Activated CD8-positive, alpha-beta T cell treated with anti-CD3 and anti-CD28 coated beads for 36 hours (primary cell): ENCODE measurements at regions not wholly inside any gene's neighbourhood (a gene's known extent, or its start where the extent isn't known, plus 50 kb on each side); places are given as distances from the start of the nearest gene placed in this dataset.

Experiments used
- ATAC-seq: fragments of 200-7000 bp; cut with Tn5 transposase; one replicate; pipeline ENCODE4 v1.10.0; 2021; ENCODE audit warnings: mild to moderate bottlenecking, moderate library complexity
- CTCF ChIA-PET: fragments of 350-600 bp; sonication (Branson Sonifier 250); formaldehyde crosslinking; loops from one replicate; lab custom pipeline; 2021; ENCODE audit warnings: antibody characterized with exemption; lab: Charles Lee
- POLR2A ChIA-PET: fragments of 350-600 bp; sonication (Branson Sonifier 250); formaldehyde crosslinking; loops from one replicate; lab custom pipeline; 2021; ENCODE audit warnings: antibody characterized with exemption; lab: Charles Lee
- DNase-seq: peaks from one replicate; pipeline ENCODE4 v3.0.0-alpha.2; 2020
- H3K27ac Mint-ChIP-seq: one replicate; pipeline ENCODE4 v1.8.0; 2021; ENCODE audit warnings: mild to moderate bottlenecking, mixed read lengths
- H3K27me3 Mint-ChIP-seq: one replicate; pipeline ENCODE4 v1.8.0; 2021; ENCODE audit warnings: mixed read lengths
- H3K36me3 Mint-ChIP-seq: one replicate; pipeline ENCODE4 v1.8.0; 2021; ENCODE audit warnings: low read depth, mixed read lengths
- H3K4me1 Mint-ChIP-seq: one replicate; pipeline ENCODE4 v1.8.0; 2021; ENCODE audit warnings: low read depth, mixed read lengths
- H3K4me3 Mint-ChIP-seq: one replicate; pipeline ENCODE4 v1.8.0; 2021; ENCODE audit warnings: mild to moderate bottlenecking, moderate library complexity, mixed read lengths
- H3K9me3 Mint-ChIP-seq: one replicate; pipeline ENCODE4 v1.8.0; 2021; ENCODE audit warnings: mixed read lengths
- intact Hi-C: fragments of 100-400 bp; cut with micrococcal nuclease; formaldehyde crosslinking; loops from one replicate; pipeline ENCODE4 v1.10.0; 2022
- TF ChIP-seq, protein P1 (sequence below): fragments of 200-600 bp; IDR thresholded peaks from one replicate; pipeline ENCODE4 v1.8.0; 2022; ENCODE audit warnings: antibody characterized with exemption, mild to moderate bottlenecking

DNA sequence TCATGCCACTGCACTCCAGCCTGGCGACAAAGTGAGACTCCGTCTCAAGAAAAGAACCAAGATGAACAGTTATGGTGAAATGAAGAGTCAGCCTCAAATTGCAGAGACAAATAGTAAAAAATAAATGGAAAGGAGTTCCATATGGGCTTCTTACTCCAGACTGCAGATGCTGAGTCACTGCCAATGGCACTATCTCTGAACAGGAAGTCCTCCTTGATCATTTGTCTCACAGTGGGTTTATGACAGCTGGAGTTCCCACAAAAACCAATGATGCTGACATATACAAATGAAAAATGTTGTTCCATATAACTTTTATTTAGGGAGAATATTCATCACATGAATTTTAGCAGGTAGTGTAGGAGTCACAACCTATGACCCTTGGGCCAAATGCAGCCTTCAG lies 631.6 kb downstream of the PCDH18 start:
- Mint-ChIP-seq H3K9me3 (no peaks in the 10 kb centered on the region), H3K36me3 (no peaks in the 10 kb centered on the region), H3K4me1 (no peaks in the 10 kb centered on the region), H3K27ac (no peak overlapping the region), H3K4me3 (no peak overlapping the region), H3K27me3 (no peaks in the 10 kb centered on the region)
- DNase-seq (no peak), ATAC-seq (no peak)
- POLR2A ChIA-PET, result no interaction called here
- intact Hi-C loops, result no loop called here
- TF ChIP-seq, protein P1, sequence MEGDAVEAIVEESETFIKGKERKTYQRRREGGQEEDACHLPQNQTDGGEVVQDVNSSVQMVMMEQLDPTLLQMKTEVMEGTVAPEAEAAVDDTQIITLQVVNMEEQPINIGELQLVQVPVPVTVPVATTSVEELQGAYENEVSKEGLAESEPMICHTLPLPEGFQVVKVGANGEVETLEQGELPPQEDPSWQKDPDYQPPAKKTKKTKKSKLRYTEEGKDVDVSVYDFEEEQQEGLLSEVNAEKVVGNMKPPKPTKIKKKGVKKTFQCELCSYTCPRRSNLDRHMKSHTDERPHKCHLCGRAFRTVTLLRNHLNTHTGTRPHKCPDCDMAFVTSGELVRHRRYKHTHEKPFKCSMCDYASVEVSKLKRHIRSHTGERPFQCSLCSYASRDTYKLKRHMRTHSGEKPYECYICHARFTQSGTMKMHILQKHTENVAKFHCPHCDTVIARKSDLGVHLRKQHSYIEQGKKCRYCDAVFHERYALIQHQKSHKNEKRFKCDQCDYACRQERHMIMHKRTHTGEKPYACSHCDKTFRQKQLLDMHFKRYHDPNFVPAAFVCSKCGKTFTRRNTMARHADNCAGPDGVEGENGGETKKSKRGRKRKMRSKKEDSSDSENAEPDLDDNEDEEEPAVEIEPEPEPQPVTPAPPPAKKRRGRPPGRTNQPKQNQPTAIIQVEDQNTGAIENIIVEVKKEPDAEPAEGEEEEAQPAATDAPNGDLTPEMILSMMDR, result no peak
- CTCF ChIA-PET, result no interaction called here

DNA sequence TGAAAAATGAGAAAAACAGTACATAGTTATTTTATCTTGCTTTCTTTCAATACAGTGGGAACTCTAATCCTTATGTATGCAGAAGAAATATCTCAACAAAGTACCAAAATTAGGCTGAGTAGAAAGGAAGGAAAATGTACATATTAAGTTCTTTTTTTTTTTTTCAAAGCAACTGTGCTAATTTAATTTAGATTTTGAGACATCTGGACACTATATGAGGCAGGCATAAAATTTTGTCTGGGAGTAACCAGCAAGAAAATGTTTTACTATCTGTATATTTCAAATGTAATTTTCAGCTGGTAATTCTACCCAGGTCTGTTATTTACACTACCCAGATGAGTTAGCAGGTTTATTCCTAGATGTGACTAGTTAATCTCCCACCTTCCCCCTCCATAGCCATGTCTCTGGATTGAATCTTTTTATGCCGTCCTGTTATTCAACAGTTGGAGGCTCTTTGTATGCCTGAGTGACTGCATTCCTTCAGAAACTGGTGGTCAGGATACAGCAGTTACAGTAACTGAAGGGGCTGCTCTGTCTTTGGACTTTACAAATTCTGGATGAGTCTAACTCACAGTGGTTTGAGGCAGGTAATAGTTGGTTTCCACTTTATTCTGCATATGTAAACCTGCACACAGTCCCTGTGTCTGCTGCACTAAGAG lies 633.6 kb downstream of the PCDH18 start:
- CTCF ChIA-PET, result no interaction called here
- POLR2A ChIA-PET, result no interaction called here
- Mint-ChIP-seq H3K27ac (no peak overlapping the region), H3K9me3 (peaks cover 2% of the 10 kb centered on the region), H3K4me3 (no peak overlapping the region), H3K36me3 (no peaks in the 10 kb centered on the region), H3K4me1 (no peaks in the 10 kb centered on the region), H3K27me3 (no peaks in the 10 kb centered on the region)
- DNase-seq (no peak), ATAC-seq (no peak)
- intact Hi-C loops, result no loop called here
- TF ChIP-seq, protein P1, result no peak

DNA sequence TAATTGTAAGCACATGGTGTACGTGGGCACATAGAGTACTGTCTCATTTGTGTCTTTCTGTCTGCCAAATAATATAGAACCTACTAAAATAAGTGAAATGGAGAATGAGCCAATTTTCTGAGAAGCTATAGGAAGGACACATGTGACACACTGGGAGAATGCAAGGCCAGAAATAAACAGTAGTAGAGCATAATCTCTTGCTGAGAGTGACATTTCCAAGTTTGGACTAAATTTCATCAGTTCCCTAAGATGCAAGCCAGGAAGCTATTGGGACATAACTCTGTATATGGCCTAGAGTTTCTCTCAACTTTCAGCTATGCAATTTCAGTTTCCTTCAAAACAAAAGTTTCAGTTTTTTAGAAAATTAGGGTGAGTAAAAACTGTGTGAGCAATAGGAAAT lies 638.7 kb downstream of the PCDH18 start:
- Mint-ChIP-seq H3K4me3 (no peak overlapping the region), H3K27ac (no peak overlapping the region), H3K4me1 (no peaks in the 10 kb centered on the region), H3K36me3 (no peaks in the 10 kb centered on the region), H3K9me3 (peaks cover 2% of the 10 kb centered on the region), H3K27me3 (no peaks in the 10 kb centered on the region)
- no peak for DNase-seq
- TF ChIP-seq, protein P1, result no peak
- POLR2A ChIA-PET, result no interaction called here
- CTCF ChIA-PET, result no interaction called here
- no peak for ATAC-seq
- intact Hi-C loops, result no loop called here

GRCh38 chr4:136881666-136882065 lies 650.6 kb downstream of the PCDH18 start:
- TF ChIP-seq, protein P1, result no peak
- H3K27me3 Mint-ChIP-seq, result no peaks in the 10 kb centered on the region
- intact Hi-C loops, result no loop called here
- POLR2A ChIA-PET, result no interaction called here
- no peak overlapping the region for H3K27ac Mint-ChIP-seq
- ATAC-seq, result no peak
- no peaks in the 10 kb centered on the region for H3K9me3 Mint-ChIP-seq
- H3K4me3 Mint-ChIP-seq, result no peak overlapping the region
- CTCF ChIA-PET, result no interaction called here
- no peaks in the 10 kb centered on the region for H3K36me3 Mint-ChIP-seq
- no peak for DNase-seq
- H3K4me1 Mint-ChIP-seq, result no peaks in the 10 kb centered on the region

DNA sequence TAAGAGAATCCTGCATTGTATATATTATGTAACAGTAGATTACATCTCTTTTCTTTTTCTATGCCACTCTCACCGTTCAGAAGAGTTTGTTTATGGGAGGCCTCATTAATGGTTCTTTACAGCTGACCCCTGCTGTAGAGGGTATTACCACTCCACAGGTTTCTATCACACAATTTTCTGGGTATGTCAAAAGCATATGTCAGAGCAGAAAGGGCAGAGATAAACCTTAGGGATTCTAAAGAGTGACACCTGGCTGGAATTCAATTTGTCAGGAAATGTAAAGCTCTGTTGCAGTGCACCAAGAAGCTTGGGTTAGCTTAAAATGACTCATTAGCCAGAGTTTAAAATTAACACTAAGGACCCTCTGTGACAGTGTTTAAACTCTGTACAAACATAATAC lies 658.7 kb downstream of the PCDH18 start:
- Mint-ChIP-seq H3K27ac (no peak overlapping the region), H3K4me3 (no peak overlapping the region), H3K9me3 (no peaks in the 10 kb centered on the region), H3K36me3 (no peaks in the 10 kb centered on the region), H3K4me1 (no peaks in the 10 kb centered on the region), H3K27me3 (no peaks in the 10 kb centered on the region)
- TF ChIP-seq, protein P1, result no peak
- POLR2A ChIA-PET, result no interaction called here
- no peak for ATAC-seq
- DNase-seq, result no peak
- CTCF ChIA-PET, result interaction anchor here (0.7 kb wide), 1 partner anchor 10 kb away, joined by 3 read pairs; no protein-coding TSS in a partner anchor
- intact Hi-C loops, result no loop called here
